A549 (cell line): ENCODE measurements at regions not wholly inside any gene's neighbourhood (a gene's known extent, or its start where the extent isn't known, plus 50 kb on each side); places are given as distances from the start of the nearest gene placed in this dataset.

Source experiments
- ATAC-seq, 2 experiments: fragments of 200-7000 bp in 1 of 2; fragments of >200 bp in 1 of 2; cut with Nextera tagmentation in 1 of 2; cut with Tn5 transposase in 1 of 2; 3 replicates each; pipeline versions ENCODE4 v1.8.0 to v1.9.1; 2018 to 2020; ENCODE audit warnings: mild to moderate bottlenecking in 1 of 2, moderate library complexity in 1 of 2
- CTCF ChIA-PET: fragments of 300-600 bp; sonication (Branson Sonifier 250); formaldehyde crosslinking; extraction: SDS; loops from one replicate; lab custom pipeline; 2021; ENCODE audit warnings: antibody characterized with exemption, inconsistent platforms; lab: Yijun Ruan, JAX
- POLR2A ChIA-PET: fragments of 350-600 bp; formaldehyde crosslinking; extraction: SDS; loops from one replicate; lab custom pipeline; 2021; ENCODE audit warnings: antibody characterized with exemption, inconsistent platforms; lab: Yijun Ruan, JAX
- DNase-seq, 2 experiments: peaks; one replicate each; pipeline versions ENCODE4 v3.0.0 to v3.0.0-alpha.2; 2011 to 2016; ENCODE audit warnings: low read depth in 1 of 2, low spot score in 1 of 2
- FAIRE-seq: peaks from 2 replicates; lab custom pipeline; 2011; peaks lifted over from hg19 to GRCh38; lab: Jason Lieb, UNC
- H3K27ac ChIP-seq, 2 experiments: fragments of >200 bp; sonication (Bioruptor Twin); formaldehyde crosslinking; 3 replicates each; pipeline ENCODE4 v1.5.1; 2016 to 2017
- H3K4me1 ChIP-seq: fragments of >200 bp; sonication (Bioruptor Twin); formaldehyde crosslinking; 3 replicates; pipeline ENCODE4 v1.6.1; 2016
- H3K4me2 ChIP-seq: fragments of >200 bp; sonication (Bioruptor Twin); formaldehyde crosslinking; 3 replicates; pipeline ENCODE4 v1.6.1; 2016
- H3K4me3 ChIP-seq: fragments of >200 bp; sonication (Bioruptor Twin); formaldehyde crosslinking; 3 replicates; pipeline ENCODE4 v1.5.1; 2016
- H3K9me3 ChIP-seq: fragments of >200 bp; sonication (Bioruptor Twin); formaldehyde crosslinking; 3 replicates; pipeline ENCODE4 v1.6.1; 2016
- CBX8 ChIP-seq: fragments of 200-600 bp; sonication (generic); IDR thresholded peaks from 2 replicates; pipeline ENCODE4 v1.6.1; 2016
- CHD2 ChIP-seq: fragments of 150-350 bp; IDR thresholded peaks from 2 replicates; pipeline ENCODE4 v1.6.1; 2014; ENCODE audit warnings: low read length; ENCODE audit not compliant: partially characterized antibody
- CHD4 ChIP-seq: fragments of 200-600 bp; sonication (generic); IDR thresholded peaks from 2 replicates; pipeline ENCODE4 v1.6.1; 2016; ENCODE audit warnings: antibody characterized with exemption, mild to moderate bottlenecking, borderline replicate concordance
- EP300 ChIP-seq, 2 experiments: fragments of >200 bp; sonication (Bioruptor Twin); formaldehyde crosslinking; IDR thresholded peaks; 2 replicates in 1 of 2; 3 replicates in 1 of 2; pipeline ENCODE4 v1.6.1; 2016 to 2017
- HOXA7 ChIP-seq: fragments of 250-450 bp; sonication (Bioruptor Pico); IDR thresholded peaks from 2 replicates; pipeline ENCODE4 v1.5.0; 2020; ENCODE audit warnings: mild to moderate bottlenecking, moderate library complexity
- HOXB13 ChIP-seq: fragments of 250-450 bp; sonication (Bioruptor Pico); IDR thresholded peaks from 2 replicates; pipeline ENCODE4 v1.5.0; 2020; ENCODE audit warnings: low read depth, mild to moderate bottlenecking, moderate library complexity
- HOXB5 ChIP-seq: fragments of 250-450 bp; sonication (Bioruptor Pico); IDR thresholded peaks from 2 replicates; pipeline ENCODE4 v1.5.0; 2020; ENCODE audit warnings: mild to moderate bottlenecking, moderate library complexity
- KDM5A ChIP-seq: fragments of 200-600 bp; sonication (generic); IDR thresholded peaks from 2 replicates; pipeline ENCODE4 v1.6.1; 2016; ENCODE audit warnings: antibody characterized with exemption, mild to moderate bottlenecking
- MAFK ChIP-seq: fragments of 450-650 bp; IDR thresholded peaks from 2 replicates; pipeline ENCODE4 v1.6.1; 2014; ENCODE audit not compliant: partially characterized antibody
- MYC ChIP-seq: IDR thresholded peaks from 2 replicates; pipeline ENCODE4 v1.6.1; 2012; ENCODE audit warnings: mild to moderate bottlenecking, inconsistent platforms, low read length, improper control_type of control experiment, borderline replicate concordance
- NFE2L2 ChIP-seq: fragments of 150-350 bp; conservative IDR thresholded peaks from 2 replicates; pipeline ENCODE4 v1.6.1; 2014; ENCODE audit warnings: low read length
- NR3C1 ChIP-seq: fragments of >200 bp; sonication (Bioruptor Twin); formaldehyde crosslinking; IDR thresholded peaks from 3 replicates; pipeline ENCODE4 v1.6.1; 2017
- PHF8 ChIP-seq: fragments of 200-600 bp; sonication (generic); IDR thresholded peaks from 2 replicates; pipeline ENCODE4 v1.6.1; 2016; ENCODE audit warnings: low read depth, mild to moderate bottlenecking, antibody characterized with exemption, moderate library complexity, borderline replicate concordance
- RARB ChIP-seq: fragments of 250-450 bp; sonication (Bioruptor Pico); IDR thresholded peaks from 2 replicates; pipeline ENCODE4 v1.8.0; 2021; ENCODE audit warnings: mild to moderate bottlenecking, moderate library complexity
- RFX5 ChIP-seq: fragments of 450-650 bp; IDR thresholded peaks from 2 replicates; pipeline ENCODE4 v1.7.1; 2014; ENCODE audit warnings: antibody characterized with exemption, mild to moderate bottlenecking, moderate library complexity
- RNF2 ChIP-seq: fragments of 200-600 bp; sonication (generic); IDR thresholded peaks from 2 replicates; pipeline ENCODE4 v1.6.1; 2016; ENCODE audit warnings: low read depth, mild to moderate bottlenecking, antibody characterized with exemption, moderate library complexity, borderline replicate concordance
- SMC3 ChIP-seq: fragments of >200 bp; sonication (Bioruptor Twin); formaldehyde crosslinking; IDR thresholded peaks from 3 replicates; pipeline ENCODE4 v1.6.1; 2018; ENCODE audit warnings: inconsistent platforms
- WGBS: methylation state at CpG from one replicate; pipeline ENCODE4 v1.1.6; 2017; ENCODE audit errors: missing lambda C conversion rate; 5-methylcytosine and 5-hydroxymethylcytosine counted together
- TF ChIP-seq, protein P1 (sequence below): fragments of >200 bp; sonication (Bioruptor Twin); formaldehyde crosslinking; IDR thresholded peaks from 3 replicates; pipeline ENCODE4 v1.6.1; 2016
- TF ChIP-seq, protein P2 (sequence below): fragments of >200 bp; sonication (Bioruptor Twin); formaldehyde crosslinking; IDR thresholded peaks from 2 replicates; pipeline ENCODE4 v1.6.1; 2016
- TF ChIP-seq, protein P3 (sequence below): fragments of 250-450 bp; sonication (Bioruptor Pico); IDR thresholded peaks from 2 replicates; pipeline ENCODE4 v1.5.0; 2021; ENCODE audit warnings: mild to moderate bottlenecking, moderate library complexity, borderline replicate concordance
- TF ChIP-seq, protein P4 (sequence below): fragments of 150-350 bp; IDR thresholded peaks from 2 replicates; pipeline ENCODE4 v1.6.1; 2014; ENCODE audit warnings: low read depth, mild to moderate bottlenecking, low read length
- TF ChIP-seq, protein P5 (sequence below): fragments of 250-450 bp; sonication (Bioruptor Pico); IDR thresholded peaks from 2 replicates; pipeline ENCODE4 v1.5.0; 2020; ENCODE audit warnings: low read depth, mild to moderate bottlenecking, moderate library complexity
- TF ChIP-seq, protein P6 (sequence below): IDR thresholded peaks from 2 replicates; pipeline ENCODE4 v1.6.1; 2012
- TF ChIP-seq, protein P7 (sequence below): IDR thresholded peaks from 2 replicates; pipeline ENCODE4 v1.6.1; 2012; ENCODE audit warnings: low read depth, borderline replicate concordance

DNA sequence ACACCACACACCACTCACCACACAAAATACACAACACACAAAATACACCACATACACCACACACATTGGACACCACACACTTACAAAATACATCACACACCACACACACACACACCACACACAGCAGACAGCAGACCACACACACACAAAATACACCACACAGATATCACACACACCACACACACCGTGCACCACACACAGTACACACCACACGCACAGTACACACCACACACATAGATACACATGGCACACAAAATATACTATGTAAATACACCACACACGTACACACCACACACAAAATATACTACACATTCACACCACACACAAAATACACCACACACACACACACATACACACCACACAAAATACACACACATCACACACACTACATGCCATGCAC, 1243.5 kb downstream of the BRD1 start:
- ChIA-PET CTCF (no interaction called here), POLR2A (no interaction called here)
- TF ChIP-seq RNF2: no peak
- TF ChIP-seq PHF8: no peak
- TF ChIP-seq CHD4: no peak
- TF ChIP-seq SMC3: no peak
- TF ChIP-seq KDM5A: no peak
- TF ChIP-seq, protein P1, sequence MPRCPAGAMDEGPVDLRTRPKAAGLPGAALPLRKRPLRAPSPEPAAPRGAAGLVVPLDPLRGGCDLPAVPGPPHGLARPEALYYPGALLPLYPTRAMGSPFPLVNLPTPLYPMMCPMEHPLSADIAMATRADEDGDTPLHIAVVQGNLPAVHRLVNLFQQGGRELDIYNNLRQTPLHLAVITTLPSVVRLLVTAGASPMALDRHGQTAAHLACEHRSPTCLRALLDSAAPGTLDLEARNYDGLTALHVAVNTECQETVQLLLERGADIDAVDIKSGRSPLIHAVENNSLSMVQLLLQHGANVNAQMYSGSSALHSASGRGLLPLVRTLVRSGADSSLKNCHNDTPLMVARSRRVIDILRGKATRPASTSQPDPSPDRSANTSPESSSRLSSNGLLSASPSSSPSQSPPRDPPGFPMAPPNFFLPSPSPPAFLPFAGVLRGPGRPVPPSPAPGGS: no peak
- no peak for TF ChIP-seq HOXA7
- TF ChIP-seq, protein P2, sequence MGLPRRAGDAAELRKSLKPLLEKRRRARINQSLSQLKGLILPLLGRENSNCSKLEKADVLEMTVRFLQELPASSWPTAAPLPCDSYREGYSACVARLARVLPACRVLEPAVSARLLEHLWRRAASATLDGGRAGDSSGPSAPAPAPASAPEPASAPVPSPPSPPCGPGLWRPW: no peak
- TF ChIP-seq EP300 (IDR thresholded peaks at IDR 0.05): no peak
- TF ChIP-seq, protein P3, sequence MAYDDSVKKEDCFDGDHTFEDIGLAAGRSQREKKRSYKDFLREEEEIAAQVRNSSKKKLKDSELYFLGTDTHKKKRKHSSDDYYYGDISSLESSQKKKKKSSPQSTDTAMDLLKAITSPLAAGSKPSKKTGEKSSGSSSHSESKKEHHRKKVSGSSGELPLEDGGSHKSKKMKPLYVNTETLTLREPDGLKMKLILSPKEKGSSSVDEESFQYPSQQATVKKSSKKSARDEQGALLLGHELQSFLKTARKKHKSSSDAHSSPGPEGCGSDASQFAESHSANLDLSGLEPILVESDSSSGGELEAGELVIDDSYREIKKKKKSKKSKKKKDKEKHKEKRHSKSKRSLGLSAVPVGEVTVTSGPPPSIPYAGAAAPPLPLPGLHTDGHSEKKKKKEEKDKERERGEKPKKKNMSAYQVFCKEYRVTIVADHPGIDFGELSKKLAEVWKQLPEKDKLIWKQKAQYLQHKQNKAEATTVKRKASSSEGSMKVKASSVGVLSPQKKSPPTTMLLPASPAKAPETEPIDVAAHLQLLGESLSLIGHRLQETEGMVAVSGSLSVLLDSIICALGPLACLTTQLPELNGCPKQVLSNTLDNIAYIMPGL: no peak
- no peak for TF ChIP-seq RARB
- ATAC-seq: no peak
- WGBS: 82% methylated on average over 3 of the region's 3 CpGs
- Histone ChIP-seq H3K9me3 (no peaks in the 10 kb centered on the region), H3K27ac (no peak overlapping the region), H3K4me3 (no peak overlapping the region), H3K4me1 (no peaks in the 10 kb centered on the region), H3K4me2 (no peak overlapping the region)
- no peak for DNase-seq
- no peak for FAIRE-seq

DNA sequence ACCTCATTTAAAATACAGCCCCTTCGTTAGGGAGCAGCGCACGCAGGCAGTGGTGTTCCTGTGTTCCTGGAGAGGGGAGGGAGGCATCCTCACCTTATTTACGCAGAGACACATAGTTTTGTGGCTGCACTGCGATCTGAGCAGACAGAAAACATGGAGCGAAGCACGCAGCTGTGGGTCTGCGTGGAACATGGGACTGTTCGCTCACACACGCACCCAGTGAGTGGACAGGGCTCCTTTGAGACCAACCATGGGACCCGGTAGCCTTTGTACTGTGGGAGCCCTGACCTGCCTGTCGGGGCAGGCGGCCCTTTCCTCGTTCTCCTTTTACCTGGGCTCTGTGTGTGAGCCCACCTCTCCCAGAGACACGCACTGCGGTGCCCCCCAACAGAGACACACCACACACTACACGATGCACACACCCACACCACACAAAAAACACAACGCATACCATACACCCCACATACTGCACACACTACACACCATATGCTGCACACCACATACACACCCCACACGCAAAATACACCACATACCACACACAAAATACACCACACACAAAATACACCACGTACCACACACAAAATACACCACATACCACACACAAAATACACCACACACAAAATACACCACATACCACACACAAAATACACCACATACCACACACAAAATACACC, 1245.7 kb downstream of the BRD1 start:
- Histone ChIP-seq H3K27ac (no peak overlapping the region), H3K9me3 (no peaks in the 10 kb centered on the region), H3K4me1 (no peaks in the 10 kb centered on the region), H3K4me2 (no peak overlapping the region)
- FAIRE-seq: no peak
- peak; percentile 31 to 45; a peak in 3 of 6 replicates for ATAC-seq
- WGBS: 59% methylated on average over 20 of the region's 20 CpGs
- DNase-seq: peak in 1 of 2 experiments; percentile 25
- CTCF ChIA-PET: no interaction called here
- TF ChIP-seq HOXB13 (CRISPR knock-in tag): no peak
- TF ChIP-seq, protein P2: no peak
- TF ChIP-seq MAFK: no peak
- TF ChIP-seq MYC: no peak
- TF ChIP-seq SMC3: no peak
- TF ChIP-seq, protein P4, sequence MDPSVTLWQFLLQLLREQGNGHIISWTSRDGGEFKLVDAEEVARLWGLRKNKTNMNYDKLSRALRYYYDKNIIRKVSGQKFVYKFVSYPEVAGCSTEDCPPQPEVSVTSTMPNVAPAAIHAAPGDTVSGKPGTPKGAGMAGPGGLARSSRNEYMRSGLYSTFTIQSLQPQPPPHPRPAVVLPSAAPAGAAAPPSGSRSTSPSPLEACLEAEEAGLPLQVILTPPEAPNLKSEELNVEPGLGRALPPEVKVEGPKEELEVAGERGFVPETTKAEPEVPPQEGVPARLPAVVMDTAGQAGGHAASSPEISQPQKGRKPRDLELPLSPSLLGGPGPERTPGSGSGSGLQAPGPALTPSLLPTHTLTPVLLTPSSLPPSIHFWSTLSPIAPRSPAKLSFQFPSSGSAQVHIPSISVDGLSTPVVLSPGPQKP: no peak
- TF ChIP-seq, protein P1: no peak
- TF ChIP-seq, protein P5, sequence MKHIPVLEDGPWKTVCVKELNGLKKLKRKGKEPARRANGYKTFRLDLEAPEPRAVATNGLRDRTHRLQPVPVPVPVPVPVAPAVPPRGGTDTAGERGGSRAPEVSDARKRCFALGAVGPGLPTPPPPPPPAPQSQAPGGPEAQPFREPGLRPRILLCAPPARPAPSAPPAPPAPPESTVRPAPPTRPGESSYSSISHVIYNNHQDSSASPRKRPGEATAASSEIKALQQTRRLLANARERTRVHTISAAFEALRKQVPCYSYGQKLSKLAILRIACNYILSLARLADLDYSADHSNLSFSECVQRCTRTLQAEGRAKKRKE (CRISPR knock-in tag): no peak
- TF ChIP-seq CHD2: no peak
- TF ChIP-seq HOXB5 (CRISPR knock-in tag): no peak
- no peak for TF ChIP-seq KDM5A
- TF ChIP-seq RFX5: no peak
- TF ChIP-seq NFE2L2: no peak
- TF ChIP-seq, protein P3: no peak
- TF ChIP-seq, protein P6, sequence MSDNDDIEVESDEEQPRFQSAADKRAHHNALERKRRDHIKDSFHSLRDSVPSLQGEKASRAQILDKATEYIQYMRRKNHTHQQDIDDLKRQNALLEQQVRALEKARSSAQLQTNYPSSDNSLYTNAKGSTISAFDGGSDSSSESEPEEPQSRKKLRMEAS: no peak
- TF ChIP-seq, protein P7, sequence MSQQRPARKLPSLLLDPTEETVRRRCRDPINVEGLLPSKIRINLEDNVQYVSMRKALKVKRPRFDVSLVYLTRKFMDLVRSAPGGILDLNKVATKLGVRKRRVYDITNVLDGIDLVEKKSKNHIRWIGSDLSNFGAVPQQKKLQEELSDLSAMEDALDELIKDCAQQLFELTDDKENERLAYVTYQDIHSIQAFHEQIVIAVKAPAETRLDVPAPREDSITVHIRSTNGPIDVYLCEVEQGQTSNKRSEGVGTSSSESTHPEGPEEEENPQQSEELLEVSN: no peak
- no peak for TF ChIP-seq CBX8
- TF ChIP-seq NR3C1: no peak
- TF ChIP-seq, all 56 proteins: peak for 0
- POLR2A ChIA-PET: no interaction called here
- no peak overlapping the region for H3K4me3 ChIP-seq
